SK-N-SH treated with all-trans-retinoic acid at 6 μM for 48 hours (cell line): ENCODE measurements at regions not wholly inside any gene's neighbourhood (a gene's known extent, or its start where the extent isn't known, plus 50 kb on each side); places are given as distances from the start of the nearest gene placed in this dataset.
A peak's percentile ranks its signal among the peaks of the same experiment; 100 is the strongest.

Experiments
- ATAC-seq: fragments of 200-7000 bp; cut with Tn5 transposase; 3 replicates; pipeline ENCODE4 v1.9.1; 2020; ENCODE audit warnings: mild to moderate bottlenecking, moderate library complexity
- ARNTL ChIP-seq: fragments of 450-650 bp; formaldehyde crosslinking; IDR thresholded peaks from 2 replicates; pipeline ENCODE4 v1.5.0; 2020; ENCODE audit warnings: low read depth, mild to moderate bottlenecking, moderate library complexity, borderline replicate concordance
- BACH2 ChIP-seq: fragments of 250-450 bp; sonication (Bioruptor Pico); IDR thresholded peaks from 2 replicates; pipeline ENCODE4 v1.9.0; 2021; ENCODE audit warnings: mild to moderate bottlenecking, borderline replicate concordance
- CREB5 ChIP-seq: fragments of 250-450 bp; sonication (Bioruptor Pico); IDR thresholded peaks from 2 replicates; pipeline ENCODE4 v1.5.1; 2020; ENCODE audit warnings: low read depth, mild to moderate bottlenecking, moderate library complexity
- CSDC2 ChIP-seq: fragments of 250-450 bp; sonication (Bioruptor Pico); IDR thresholded peaks from 2 replicates; pipeline ENCODE4 v1.5.0; 2020; ENCODE audit warnings: mild to moderate bottlenecking, moderate library complexity
- ESRRG ChIP-seq: fragments of 250-450 bp; sonication (Bioruptor Pico); IDR thresholded peaks from 2 replicates; pipeline ENCODE4 v1.6.1; 2021; ENCODE audit warnings: mild to moderate bottlenecking
- GLIS3 ChIP-seq: fragments of 250-450 bp; sonication (Bioruptor Pico); IDR thresholded peaks from 2 replicates; pipeline ENCODE4 v1.5.0; 2020; ENCODE audit warnings: mild to moderate bottlenecking, moderate library complexity
- ISL1 ChIP-seq: fragments of 250-450 bp; sonication (Bioruptor Pico); IDR thresholded peaks from 2 replicates; pipeline ENCODE4 v2.1.2; 2022; ENCODE audit warnings: mild to moderate bottlenecking, moderate library complexity
- OSR1 ChIP-seq: fragments of 250-450 bp; sonication (Bioruptor Pico); IDR thresholded peaks from 2 replicates; pipeline ENCODE4 v1.8.0; 2022; ENCODE audit warnings: moderate library complexity, mild to moderate bottlenecking, inconsistent platforms
- RARB ChIP-seq: fragments of 250-450 bp; sonication (Bioruptor Pico); IDR thresholded peaks from 2 replicates; pipeline ENCODE4 v1.8.0; 2021; ENCODE audit warnings: mild to moderate bottlenecking, moderate library complexity
- ZC3H10 ChIP-seq: fragments of 250-450 bp; sonication (Bioruptor Pico); IDR thresholded peaks from 2 replicates; pipeline ENCODE4 v1.5.1; 2021; ENCODE audit warnings: mild to moderate bottlenecking, moderate library complexity
- ZFP3 ChIP-seq: fragments of 250-450 bp; sonication (Bioruptor Pico); IDR thresholded peaks from 2 replicates; pipeline ENCODE4 v1.5.0; 2020; ENCODE audit warnings: mild to moderate bottlenecking, moderate library complexity
- ZFP30 ChIP-seq: fragments of 450-650 bp; formaldehyde crosslinking; IDR thresholded peaks from 2 replicates; pipeline ENCODE4 v1.5.0; 2022; ENCODE audit warnings: mild to moderate bottlenecking, moderate library complexity
- ZNF70 ChIP-seq: fragments of 450-650 bp; formaldehyde crosslinking; IDR thresholded peaks from 2 replicates; pipeline ENCODE4 v1.5.0; 2020; ENCODE audit warnings: mild to moderate bottlenecking, moderate library complexity
- ZNF8 ChIP-seq: fragments of 450-650 bp; formaldehyde crosslinking; IDR thresholded peaks from 2 replicates; pipeline ENCODE4 v1.5.0; 2020; ENCODE audit warnings: mild to moderate bottlenecking, moderate library complexity
- TF ChIP-seq, protein P1 (sequence below): fragments of 250-450 bp; sonication (Bioruptor Pico); IDR thresholded peaks from 2 replicates; pipeline ENCODE4 v1.5.0; 2020; ENCODE audit warnings: mild to moderate bottlenecking, moderate library complexity
- TF ChIP-seq, protein P2 (sequence below): fragments of 250-450 bp; sonication (Bioruptor Pico); IDR thresholded peaks from 2 replicates; pipeline ENCODE4 v1.8.0; 2021; ENCODE audit warnings: low read depth, mild to moderate bottlenecking, moderate library complexity, borderline replicate concordance
- TF ChIP-seq, protein P3 (sequence below): fragments of 250-450 bp; sonication (Bioruptor Pico); IDR thresholded peaks from 2 replicates; pipeline ENCODE4 v1.8.0; 2020; ENCODE audit warnings: mild to moderate bottlenecking, moderate library complexity, borderline replicate concordance
- TF ChIP-seq, protein P4 (sequence below): fragments of 250-450 bp; sonication (Bioruptor Pico); IDR thresholded peaks from 2 replicates; pipeline ENCODE4 v1.5.1; 2021; ENCODE audit warnings: mild to moderate bottlenecking, moderate library complexity

DNA sequence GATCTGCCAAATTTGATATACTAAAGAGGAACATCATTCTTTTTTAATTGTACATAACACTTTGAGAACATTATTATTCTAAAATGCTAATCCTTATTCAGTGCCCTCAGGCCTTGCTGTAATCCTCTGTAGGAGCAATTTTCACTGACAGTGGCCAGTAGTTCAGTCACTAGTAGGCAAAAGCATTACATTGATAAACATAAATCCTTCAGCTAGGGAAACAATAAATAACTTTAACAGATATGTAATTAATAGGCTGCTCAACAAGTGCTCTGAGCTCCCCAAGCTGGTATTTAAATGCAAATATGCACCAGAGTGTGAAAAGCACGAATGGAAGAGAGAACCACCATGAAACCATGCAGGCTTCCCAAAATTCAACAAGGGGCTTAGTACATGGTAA is 77.7 kb upstream of the FAM47C start (continued):
- TF ChIP-seq, protein P1, sequence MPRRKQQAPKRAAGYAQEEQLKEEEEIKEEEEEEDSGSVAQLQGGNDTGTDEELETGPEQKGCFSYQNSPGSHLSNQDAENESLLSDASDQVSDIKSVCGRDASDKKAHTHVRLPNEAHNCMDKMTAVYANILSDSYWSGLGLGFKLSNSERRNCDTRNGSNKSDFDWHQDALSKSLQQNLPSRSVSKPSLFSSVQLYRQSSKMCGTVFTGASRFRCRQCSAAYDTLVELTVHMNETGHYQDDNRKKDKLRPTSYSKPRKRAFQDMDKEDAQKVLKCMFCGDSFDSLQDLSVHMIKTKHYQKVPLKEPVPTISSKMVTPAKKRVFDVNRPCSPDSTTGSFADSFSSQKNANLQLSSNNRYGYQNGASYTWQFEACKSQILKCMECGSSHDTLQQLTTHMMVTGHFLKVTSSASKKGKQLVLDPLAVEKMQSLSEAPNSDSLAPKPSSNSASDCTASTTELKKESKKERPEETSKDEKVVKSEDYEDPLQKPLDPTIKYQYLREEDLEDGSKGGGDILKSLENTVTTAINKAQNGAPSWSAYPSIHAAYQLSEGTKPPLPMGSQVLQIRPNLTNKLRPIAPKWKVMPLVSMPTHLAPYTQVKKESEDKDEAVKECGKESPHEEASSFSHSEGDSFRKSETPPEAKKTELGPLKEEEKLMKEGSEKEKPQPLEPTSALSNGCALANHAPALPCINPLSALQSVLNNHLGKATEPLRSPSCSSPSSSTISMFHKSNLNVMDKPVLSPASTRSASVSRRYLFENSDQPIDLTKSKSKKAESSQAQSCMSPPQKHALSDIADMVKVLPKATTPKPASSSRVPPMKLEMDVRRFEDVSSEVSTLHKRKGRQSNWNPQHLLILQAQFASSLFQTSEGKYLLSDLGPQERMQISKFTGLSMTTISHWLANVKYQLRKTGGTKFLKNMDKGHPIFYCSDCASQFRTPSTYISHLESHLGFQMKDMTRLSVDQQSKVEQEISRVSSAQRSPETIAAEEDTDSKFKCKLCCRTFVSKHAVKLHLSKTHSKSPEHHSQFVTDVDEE (CRISPR knock-in tag), result no peak

GRCh38 chrX:36947214-36947613 is 61.0 kb upstream of the FAM47C start:
- no peak for TF ChIP-seq ZFP30 (CRISPR knock-in tag)
- no peak for TF ChIP-seq ESRRG (CRISPR knock-in tag)

GRCh38 chrX:36950495-36951253 is 57.5 kb upstream of the FAM47C start:
- no peak for TF ChIP-seq ZNF70
- no peak for TF ChIP-seq ZNF8 (CRISPR knock-in tag)
- TF ChIP-seq ZC3H10 (CRISPR knock-in tag), result no peak
- TF ChIP-seq ZFP30 (CRISPR knock-in tag), result no peak
- TF ChIP-seq CREB5 (CRISPR knock-in tag), result no peak
- no peak for TF ChIP-seq CSDC2
- TF ChIP-seq, protein P2, sequence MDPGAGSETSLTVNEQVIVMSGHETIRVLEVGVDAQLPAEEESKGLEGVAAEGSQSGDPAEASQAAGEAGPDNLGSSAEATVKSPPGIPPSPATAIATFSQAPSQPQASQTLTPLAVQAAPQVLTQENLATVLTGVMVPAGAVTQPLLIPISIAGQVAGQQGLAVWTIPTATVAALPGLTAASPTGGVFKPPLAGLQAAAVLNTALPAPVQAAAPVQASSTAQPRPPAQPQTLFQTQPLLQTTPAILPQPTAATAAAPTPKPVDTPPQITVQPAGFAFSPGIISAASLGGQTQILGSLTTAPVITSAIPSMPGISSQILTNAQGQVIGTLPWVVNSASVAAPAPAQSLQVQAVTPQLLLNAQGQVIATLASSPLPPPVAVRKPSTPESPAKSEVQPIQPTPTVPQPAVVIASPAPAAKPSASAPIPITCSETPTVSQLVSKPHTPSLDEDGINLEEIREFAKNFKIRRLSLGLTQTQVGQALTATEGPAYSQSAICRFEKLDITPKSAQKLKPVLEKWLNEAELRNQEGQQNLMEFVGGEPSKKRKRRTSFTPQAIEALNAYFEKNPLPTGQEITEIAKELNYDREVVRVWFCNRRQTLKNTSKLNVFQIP (CRISPR knock-in tag), result no peak
- TF ChIP-seq, protein P3, sequence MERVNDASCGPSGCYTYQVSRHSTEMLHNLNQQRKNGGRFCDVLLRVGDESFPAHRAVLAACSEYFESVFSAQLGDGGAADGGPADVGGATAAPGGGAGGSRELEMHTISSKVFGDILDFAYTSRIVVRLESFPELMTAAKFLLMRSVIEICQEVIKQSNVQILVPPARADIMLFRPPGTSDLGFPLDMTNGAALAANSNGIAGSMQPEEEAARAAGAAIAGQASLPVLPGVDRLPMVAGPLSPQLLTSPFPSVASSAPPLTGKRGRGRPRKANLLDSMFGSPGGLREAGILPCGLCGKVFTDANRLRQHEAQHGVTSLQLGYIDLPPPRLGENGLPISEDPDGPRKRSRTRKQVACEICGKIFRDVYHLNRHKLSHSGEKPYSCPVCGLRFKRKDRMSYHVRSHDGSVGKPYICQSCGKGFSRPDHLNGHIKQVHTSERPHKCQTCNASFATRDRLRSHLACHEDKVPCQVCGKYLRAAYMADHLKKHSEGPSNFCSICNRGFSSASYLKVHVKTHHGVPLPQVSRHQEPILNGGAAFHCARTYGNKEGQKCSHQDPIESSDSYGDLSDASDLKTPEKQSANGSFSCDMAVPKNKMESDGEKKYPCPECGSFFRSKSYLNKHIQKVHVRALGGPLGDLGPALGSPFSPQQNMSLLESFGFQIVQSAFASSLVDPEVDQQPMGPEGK, result no peak
- TF ChIP-seq, protein P1 (CRISPR knock-in tag), result no peak
- no peak for TF ChIP-seq ZFP3
- no peak for TF ChIP-seq ARNTL (CRISPR knock-in tag)
- no peak for TF ChIP-seq ESRRG (CRISPR knock-in tag)
- TF ChIP-seq BACH2 (CRISPR knock-in tag), result no peak
- no peak for ATAC-seq

More at GRCh38 chrX:36947214-36947613, 61.0 kb upstream of the FAM47C start:
- ATAC-seq, result no peak

- peak; percentile 49; the same call in 2 of the 3 replicates for ATAC-seq
- TF ChIP-seq ZFP3 (no peak), ARNTL (CRISPR knock-in tag) (no peak), CSDC2 (no peak), ISL1 (no peak), ZNF70 (no peak), ZC3H10 (CRISPR knock-in tag) (no peak), GLIS3 (no peak), BACH2 (CRISPR knock-in tag) (no peak), OSR1 (CRISPR knock-in tag) (no peak), RARB (CRISPR knock-in tag) (no peak)
- TF ChIP-seq, protein P2 (CRISPR knock-in tag), result no peak
- TF ChIP-seq, protein P4, sequence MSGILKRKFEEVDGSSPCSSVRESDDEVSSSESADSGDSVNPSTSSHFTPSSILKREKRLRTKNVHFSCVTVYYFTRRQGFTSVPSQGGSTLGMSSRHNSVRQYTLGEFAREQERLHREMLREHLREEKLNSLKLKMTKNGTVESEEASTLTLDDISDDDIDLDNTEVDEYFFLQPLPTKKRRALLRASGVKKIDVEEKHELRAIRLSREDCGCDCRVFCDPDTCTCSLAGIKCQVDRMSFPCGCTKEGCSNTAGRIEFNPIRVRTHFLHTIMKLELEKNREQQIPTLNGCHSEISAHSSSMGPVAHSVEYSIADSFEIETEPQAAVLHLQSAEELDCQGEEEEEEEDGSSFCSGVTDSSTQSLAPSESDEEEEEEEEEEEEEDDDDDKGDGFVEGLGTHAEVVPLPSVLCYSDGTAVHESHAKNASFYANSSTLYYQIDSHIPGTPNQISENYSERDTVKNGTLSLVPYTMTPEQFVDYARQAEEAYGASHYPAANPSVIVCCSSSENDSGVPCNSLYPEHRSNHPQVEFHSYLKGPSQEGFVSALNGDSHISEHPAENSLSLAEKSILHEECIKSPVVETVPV (CRISPR knock-in tag), result no peak
These were observed 50.5 kb upstream of the FAM47C start for GRCh38 chrX:36957425-36958328.
